Neural progenitor cell (in vitro differentiated cells): ENCODE measurements at regions not wholly inside any gene's neighbourhood (a gene's known extent, or its start where the extent isn't known, plus 50 kb on each side); places are given as distances from the start of the nearest gene placed in this dataset.

Experiments used
- DNase-seq: peaks from one replicate; pipeline ENCODE4 v3.0.0-alpha.2; 2016; ENCODE audit warnings: low spot score
- H2AFZ ChIP-seq: fragments of 200-600 bp; sonication (generic); replicated peaks from 2 replicates; pipeline ENCODE4 v1.6.1; 2016; ENCODE audit warnings: antibody characterized with exemption
- H3F3A ChIP-seq: fragments of 200-600 bp; sonication (generic); 2 replicates; pipeline ENCODE4 v1.6.1; 2016; ENCODE audit warnings: antibody characterized with exemption, low read depth
- H3K27ac ChIP-seq: fragments of 200-600 bp; sonication (generic); 2 replicates; pipeline ENCODE4 v1.5.1; 2016; ENCODE audit warnings: mild to moderate bottlenecking
- H3K27me3 ChIP-seq: fragments of 200-600 bp; sonication (generic); 2 replicates; pipeline ENCODE4 v1.6.1; 2016; ENCODE audit warnings: mild to moderate bottlenecking, moderate library complexity
- H3K36me3 ChIP-seq: fragments of 200-600 bp; sonication (generic); 2 replicates; pipeline ENCODE4 v1.5.1; 2016
- H3K4me1 ChIP-seq: fragments of 200-600 bp; sonication (generic); 2 replicates; pipeline ENCODE4 v1.6.1; 2016; ENCODE audit warnings: mixed run types
- H3K4me2 ChIP-seq: fragments of 200-600 bp; sonication (generic); 2 replicates; pipeline ENCODE4 v1.6.1; 2016
- H3K4me3 ChIP-seq: fragments of 200-600 bp; sonication (generic); 2 replicates; pipeline ENCODE4 v1.5.1; 2016
- H3K79me2 ChIP-seq: fragments of 200-600 bp; sonication (generic); 2 replicates; pipeline ENCODE4 v1.6.1; 2016; ENCODE audit warnings: low read depth
- H3K9ac ChIP-seq: fragments of 200-600 bp; sonication (generic); 2 replicates; pipeline ENCODE4 v1.6.1; 2016
- H3K9me3 ChIP-seq: fragments of 200-600 bp; sonication (generic); 2 replicates; pipeline ENCODE4 v1.5.1; 2016; ENCODE audit warnings: low read depth
- H4K20me1 ChIP-seq: fragments of 200-600 bp; sonication (generic); 2 replicates; pipeline ENCODE4 v1.6.1; 2016; ENCODE audit warnings: low read depth
- H3K27ac Mint-ChIP-seq: 3 replicates; pipeline ENCODE4 v1.8.0; 2021; ENCODE audit warnings: mixed read lengths
- H3K27me3 Mint-ChIP-seq: 2 replicates; pipeline ENCODE4 v1.8.0; 2022; ENCODE audit warnings: low read depth, mild to moderate bottlenecking, inconsistent platforms, moderate library complexity, mixed read lengths; ENCODE audit not compliant: insufficient read depth
- H3K36me3 Mint-ChIP-seq: 3 replicates; pipeline ENCODE4 v1.8.0; 2021; ENCODE audit warnings: mixed read lengths
- H3K4me1 Mint-ChIP-seq: 3 replicates; pipeline ENCODE4 v1.8.0; 2021; ENCODE audit warnings: mixed read lengths
- H3K4me3 Mint-ChIP-seq: 3 replicates; pipeline ENCODE4 v1.8.0; 2021; ENCODE audit warnings: mild to moderate bottlenecking, moderate library complexity, mixed read lengths
- H3K9me3 Mint-ChIP-seq: 3 replicates; pipeline ENCODE4 v1.8.0; 2020; ENCODE audit warnings: mixed read lengths
- EZH2 ChIP-seq: fragments of 200-600 bp; sonication (generic); IDR thresholded peaks from 2 replicates; pipeline ENCODE4 v1.6.1; 2017; ENCODE audit warnings: antibody characterized with exemption, mild to moderate bottlenecking, moderate library complexity
- EZH2phosphoT487 ChIP-seq: fragments of 200-600 bp; sonication (generic); IDR thresholded peaks from 2 replicates; pipeline ENCODE4 v1.6.1; 2017; ENCODE audit warnings: antibody characterized with exemption
- TF ChIP-seq, protein P1 (sequence below): fragments of 200-600 bp; sonication (generic); IDR thresholded peaks from 2 replicates; pipeline ENCODE4 v1.5.1; 2017; ENCODE audit warnings: antibody characterized with exemption, mild to moderate bottlenecking

DNA sequence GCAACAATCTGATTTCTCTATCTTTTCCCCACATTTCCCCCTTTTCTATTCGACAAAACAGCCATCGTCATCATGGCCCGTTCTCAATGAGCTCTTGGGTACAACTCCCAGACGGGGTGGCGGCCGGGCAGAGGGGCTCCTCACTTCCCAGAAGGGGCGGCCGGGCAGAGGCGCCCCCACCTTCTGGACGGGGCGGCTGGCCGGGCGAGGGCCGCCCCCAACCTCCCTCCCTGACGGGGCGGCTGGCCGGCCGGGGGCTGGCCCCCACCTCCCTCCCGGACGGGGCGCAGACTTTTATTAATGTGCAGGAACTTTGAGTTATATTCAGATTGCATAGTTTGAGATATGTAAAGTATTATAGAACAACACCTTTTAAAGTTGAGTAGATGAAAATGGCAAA lies 64.4 kb upstream of the HPGD start:
- Histone ChIP-seq H3K9me3 (no peaks in the 10 kb centered on the region), H3K79me2 (no peaks in the 10 kb centered on the region), H3K9ac (no peak overlapping the region), H3K27ac (no peak overlapping the region), H3F3A (no peaks in the 10 kb centered on the region), H3K4me2 (no peak overlapping the region), H3K36me3 (no peaks in the 10 kb centered on the region), H4K20me1 (no peaks in the 10 kb centered on the region), H3K27me3 (no peaks in the 10 kb centered on the region), H3K4me1 (no peaks in the 10 kb centered on the region), H2AFZ (no peak overlapping the region), H3K4me3 (no peak overlapping the region)
- Mint-ChIP-seq H3K27me3 (no peaks in the 10 kb centered on the region), H3K9me3 (peaks cover 3% of the 10 kb centered on the region), H3K4me1 (peaks cover 7% of the 10 kb centered on the region), H3K4me3 (no peak overlapping the region), H3K27ac (no peak overlapping the region), H3K36me3 (no peaks in the 10 kb centered on the region)
- DNase-seq: no peak
- TF ChIP-seq EZH2 (no peak), EZH2phosphoT487 (no peak)
- TF ChIP-seq, protein P1, sequence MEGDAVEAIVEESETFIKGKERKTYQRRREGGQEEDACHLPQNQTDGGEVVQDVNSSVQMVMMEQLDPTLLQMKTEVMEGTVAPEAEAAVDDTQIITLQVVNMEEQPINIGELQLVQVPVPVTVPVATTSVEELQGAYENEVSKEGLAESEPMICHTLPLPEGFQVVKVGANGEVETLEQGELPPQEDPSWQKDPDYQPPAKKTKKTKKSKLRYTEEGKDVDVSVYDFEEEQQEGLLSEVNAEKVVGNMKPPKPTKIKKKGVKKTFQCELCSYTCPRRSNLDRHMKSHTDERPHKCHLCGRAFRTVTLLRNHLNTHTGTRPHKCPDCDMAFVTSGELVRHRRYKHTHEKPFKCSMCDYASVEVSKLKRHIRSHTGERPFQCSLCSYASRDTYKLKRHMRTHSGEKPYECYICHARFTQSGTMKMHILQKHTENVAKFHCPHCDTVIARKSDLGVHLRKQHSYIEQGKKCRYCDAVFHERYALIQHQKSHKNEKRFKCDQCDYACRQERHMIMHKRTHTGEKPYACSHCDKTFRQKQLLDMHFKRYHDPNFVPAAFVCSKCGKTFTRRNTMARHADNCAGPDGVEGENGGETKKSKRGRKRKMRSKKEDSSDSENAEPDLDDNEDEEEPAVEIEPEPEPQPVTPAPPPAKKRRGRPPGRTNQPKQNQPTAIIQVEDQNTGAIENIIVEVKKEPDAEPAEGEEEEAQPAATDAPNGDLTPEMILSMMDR: no peak

- peaks cover 3% of the 10 kb centered on the region for H3K9me3 Mint-ChIP-seq
- Histone ChIP-seq H4K20me1 (no peaks in the 10 kb centered on the region), H3K4me3 (no peak overlapping the region), H3F3A (no peaks in the 10 kb centered on the region), H3K27ac (no peak overlapping the region), H3K9ac (no peak overlapping the region), H3K79me2 (no peaks in the 10 kb centered on the region), H3K4me2 (no peak overlapping the region), H2AFZ (no peak overlapping the region), H3K36me3 (no peaks in the 10 kb centered on the region), H3K27me3 (no peaks in the 10 kb centered on the region), H3K4me1 (no peaks in the 10 kb centered on the region), H3K9me3 (no peaks in the 10 kb centered on the region)
- no peak overlapping the region for H3K27ac Mint-ChIP-seq
- no peaks in the 10 kb centered on the region for H3K4me1 Mint-ChIP-seq
- no peak overlapping the region for H3K4me3 Mint-ChIP-seq
- TF ChIP-seq EZH2phosphoT487 (no peak), EZH2 (no peak)
- TF ChIP-seq, protein P1: no peak
- H3K36me3 Mint-ChIP-seq: no peaks in the 10 kb centered on the region
- DNase-seq: no peak
- no peaks in the 10 kb centered on the region for H3K27me3 Mint-ChIP-seq
Measured at GRCh38 chr4:174583056-174583455, 60.8 kb upstream of the HPGD start.

DNA sequence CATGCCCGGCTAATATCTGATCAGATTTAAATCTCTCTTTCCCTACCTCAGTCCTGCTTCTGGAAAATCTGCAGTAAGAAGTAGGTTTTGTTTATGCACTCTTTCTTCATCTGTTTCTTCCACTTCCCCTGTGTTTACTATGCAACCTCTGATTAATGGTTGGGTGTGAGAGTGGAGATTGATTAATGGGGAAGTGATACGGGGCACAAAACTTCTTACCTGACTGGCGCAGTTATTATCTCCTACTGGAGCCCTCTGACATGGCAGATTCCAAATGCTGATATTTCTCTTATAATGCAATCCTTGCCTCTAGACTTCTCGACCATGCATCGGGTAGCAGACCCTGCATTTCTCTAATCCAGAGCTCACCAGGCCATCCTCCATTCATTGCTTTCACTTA lies 60.2 kb upstream of the HPGD start:
- Mint-ChIP-seq H3K4me3 (no peak overlapping the region), H3K9me3 (no peaks in the 10 kb centered on the region), H3K27me3 (no peaks in the 10 kb centered on the region), H3K27ac (no peak overlapping the region), H3K36me3 (no peaks in the 10 kb centered on the region), H3K4me1 (no peaks in the 10 kb centered on the region)
- H3K9me3 ChIP-seq: no peaks in the 10 kb centered on the region
- no peaks in the 10 kb centered on the region for H3F3A ChIP-seq
- no peaks in the 10 kb centered on the region for H3K27me3 ChIP-seq
- H3K4me3 ChIP-seq: no peak overlapping the region
- H4K20me1 ChIP-seq: no peaks in the 10 kb centered on the region
- H3K9ac ChIP-seq: no peak overlapping the region
- H3K36me3 ChIP-seq: no peaks in the 10 kb centered on the region
- H3K4me1 ChIP-seq: no peaks in the 10 kb centered on the region
- H3K4me2 ChIP-seq: no peak overlapping the region
- H3K27ac ChIP-seq: no peak overlapping the region
- no peak overlapping the region for H2AFZ ChIP-seq
- TF ChIP-seq EZH2 (no peak), EZH2phosphoT487 (no peak)
- TF ChIP-seq, protein P1: no peak
- no peaks in the 10 kb centered on the region for H3K79me2 ChIP-seq
- DNase-seq: no peak

DNA sequence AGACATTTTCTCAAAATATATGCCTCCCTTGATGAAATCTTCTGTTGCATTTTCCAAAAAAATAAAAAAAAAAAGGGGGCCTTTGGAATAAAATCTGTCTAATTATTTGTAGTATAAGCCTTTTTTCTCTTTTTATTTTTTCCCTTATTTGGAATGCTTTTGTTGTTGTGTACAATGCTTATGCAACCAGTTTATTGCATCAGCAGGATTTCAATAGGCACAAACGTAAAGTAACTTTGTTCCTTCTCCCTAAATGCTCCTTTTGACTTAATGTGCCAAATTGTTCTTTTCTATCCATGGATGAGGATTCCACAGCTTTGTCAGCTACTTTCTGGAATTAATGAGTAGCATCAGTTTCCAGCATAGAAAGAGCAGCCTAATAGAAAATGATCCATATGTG lies 59.6 kb upstream of the HPGD start:
- H3F3A ChIP-seq: no peaks in the 10 kb centered on the region
- H3K9me3 ChIP-seq: no peaks in the 10 kb centered on the region
- H3K4me2 ChIP-seq: no peak overlapping the region
- H3K27me3 Mint-ChIP-seq: no peaks in the 10 kb centered on the region
- H3K4me3 Mint-ChIP-seq: no peak overlapping the region
- H3K36me3 ChIP-seq: no peaks in the 10 kb centered on the region
- no peak for TF ChIP-seq EZH2phosphoT487
- H3K9me3 Mint-ChIP-seq: no peaks in the 10 kb centered on the region
- no peaks in the 10 kb centered on the region for H3K4me1 Mint-ChIP-seq
- no peak for DNase-seq
- H3K4me3 ChIP-seq: no peak overlapping the region
- no peak overlapping the region for H3K27ac ChIP-seq
- H3K9ac ChIP-seq: no peak overlapping the region
- no peaks in the 10 kb centered on the region for H4K20me1 ChIP-seq
- H3K79me2 ChIP-seq: no peaks in the 10 kb centered on the region
- H3K36me3 Mint-ChIP-seq: no peaks in the 10 kb centered on the region
- H3K27me3 ChIP-seq: no peaks in the 10 kb centered on the region
- peak overlapping the region; percentile 0 for H2AFZ ChIP-seq
- no peak overlapping the region for H3K27ac Mint-ChIP-seq
- no peaks in the 10 kb centered on the region for H3K4me1 ChIP-seq
